ENCODE measurements at regions not wholly inside any gene's neighbourhood (a gene's known extent, or its start where the extent isn't known, plus 50 kb on each side); places are given as distances from the start of the nearest gene placed in this dataset.

GRCh38 chr6:56766806-56767178 lies 124.1 kb upstream of the DST start:
- TF ChIP-seq SUZ12 (IDR thresholded peaks at IDR 0.05; ENCODE audit: extremely low read depth, insufficient read depth, insufficient read length) (no peak), YY1 (IDR thresholded peaks at IDR 0.05; ENCODE audit: insufficient read depth, insufficient read length) (no peak), ZNF274 (IDR thresholded peaks at IDR 0.05; ENCODE audit: low read depth, low read length) (no peak)

All from NT2/D1 (cell line).